SK-N-SH treated with all-trans-retinoic acid at 6 μM for 48 hours (cell line): ENCODE measurements at regions not wholly inside any gene's neighbourhood (a gene's known extent, or its start where the extent isn't known, plus 50 kb on each side); places are given as distances from the start of the nearest gene placed in this dataset.

Experiments
- ATAC-seq: fragments of 200-7000 bp; cut with Tn5 transposase; 3 replicates; pipeline ENCODE4 v1.9.1; 2020; ENCODE audit warnings: mild to moderate bottlenecking, moderate library complexity
- ARNTL ChIP-seq: fragments of 450-650 bp; formaldehyde crosslinking; IDR thresholded peaks from 2 replicates; pipeline ENCODE4 v1.5.0; 2020; ENCODE audit warnings: low read depth, mild to moderate bottlenecking, moderate library complexity, borderline replicate concordance
- BACH2 ChIP-seq: fragments of 250-450 bp; sonication (Bioruptor Pico); IDR thresholded peaks from 2 replicates; pipeline ENCODE4 v1.9.0; 2021; ENCODE audit warnings: mild to moderate bottlenecking, borderline replicate concordance
- CSDC2 ChIP-seq: fragments of 250-450 bp; sonication (Bioruptor Pico); IDR thresholded peaks from 2 replicates; pipeline ENCODE4 v1.5.0; 2020; ENCODE audit warnings: mild to moderate bottlenecking, moderate library complexity
- ESRRG ChIP-seq: fragments of 250-450 bp; sonication (Bioruptor Pico); IDR thresholded peaks from 2 replicates; pipeline ENCODE4 v1.6.1; 2021; ENCODE audit warnings: mild to moderate bottlenecking
- GLIS3 ChIP-seq: fragments of 250-450 bp; sonication (Bioruptor Pico); IDR thresholded peaks from 2 replicates; pipeline ENCODE4 v1.5.0; 2020; ENCODE audit warnings: mild to moderate bottlenecking, moderate library complexity
- ISL1 ChIP-seq: fragments of 250-450 bp; sonication (Bioruptor Pico); IDR thresholded peaks from 2 replicates; pipeline ENCODE4 v2.1.2; 2022; ENCODE audit warnings: mild to moderate bottlenecking, moderate library complexity
- OSR1 ChIP-seq: fragments of 250-450 bp; sonication (Bioruptor Pico); IDR thresholded peaks from 2 replicates; pipeline ENCODE4 v1.8.0; 2022; ENCODE audit warnings: moderate library complexity, mild to moderate bottlenecking, inconsistent platforms
- PATZ1 ChIP-seq: fragments of 250-450 bp; sonication (Bioruptor Pico); IDR thresholded peaks from 2 replicates; pipeline ENCODE4 v1.8.0; 2020; ENCODE audit warnings: mild to moderate bottlenecking, moderate library complexity, borderline replicate concordance
- PPARA ChIP-seq: fragments of 250-450 bp; sonication (Bioruptor Pico); IDR thresholded peaks from 2 replicates; pipeline ENCODE4 v1.5.0; 2020; ENCODE audit warnings: mild to moderate bottlenecking, borderline replicate concordance
- RARB ChIP-seq: fragments of 250-450 bp; sonication (Bioruptor Pico); IDR thresholded peaks from 2 replicates; pipeline ENCODE4 v1.8.0; 2021; ENCODE audit warnings: mild to moderate bottlenecking, moderate library complexity
- SNAI2 ChIP-seq: fragments of 250-450 bp; sonication (Bioruptor Pico); IDR thresholded peaks from 2 replicates; pipeline ENCODE4 v1.5.0; 2020; ENCODE audit warnings: mild to moderate bottlenecking, moderate library complexity
- TCF4 ChIP-seq: fragments of 250-450 bp; sonication (Bioruptor Pico); IDR thresholded peaks from 2 replicates; pipeline ENCODE4 v1.8.0; 2021; ENCODE audit warnings: mild to moderate bottlenecking, moderate library complexity, borderline replicate concordance
- TOX ChIP-seq: fragments of 250-450 bp; sonication (Bioruptor Pico); IDR thresholded peaks from 2 replicates; pipeline ENCODE4 v1.8.0; 2021; ENCODE audit warnings: mild to moderate bottlenecking, moderate library complexity, borderline replicate concordance
- ZC3H10 ChIP-seq: fragments of 250-450 bp; sonication (Bioruptor Pico); IDR thresholded peaks from 2 replicates; pipeline ENCODE4 v1.5.1; 2021; ENCODE audit warnings: mild to moderate bottlenecking, moderate library complexity
- ZFP3 ChIP-seq: fragments of 250-450 bp; sonication (Bioruptor Pico); IDR thresholded peaks from 2 replicates; pipeline ENCODE4 v1.5.0; 2020; ENCODE audit warnings: mild to moderate bottlenecking, moderate library complexity
- ZFP30 ChIP-seq: fragments of 450-650 bp; formaldehyde crosslinking; IDR thresholded peaks from 2 replicates; pipeline ENCODE4 v1.5.0; 2022; ENCODE audit warnings: mild to moderate bottlenecking, moderate library complexity
- ZNF8 ChIP-seq: fragments of 450-650 bp; formaldehyde crosslinking; IDR thresholded peaks from 2 replicates; pipeline ENCODE4 v1.5.0; 2020; ENCODE audit warnings: mild to moderate bottlenecking, moderate library complexity
- TF ChIP-seq, protein P1 (sequence below): fragments of 250-450 bp; sonication (Bioruptor Pico); IDR thresholded peaks from 2 replicates; pipeline ENCODE4 v1.5.1; 2020; ENCODE audit warnings: low read depth, mild to moderate bottlenecking, moderate library complexity
- TF ChIP-seq, protein P2 (sequence below): fragments of 250-450 bp; sonication (Bioruptor Pico); IDR thresholded peaks from 2 replicates; pipeline ENCODE4 v1.5.1; 2021; ENCODE audit warnings: mild to moderate bottlenecking, moderate library complexity
- TF ChIP-seq, protein P3 (sequence below): fragments of 250-450 bp; sonication (Bioruptor Pico); IDR thresholded peaks from 2 replicates; pipeline ENCODE4 v1.8.0; 2021; ENCODE audit warnings: low read depth, mild to moderate bottlenecking, moderate library complexity, borderline replicate concordance
- TF ChIP-seq, protein P4 (sequence below): fragments of 250-450 bp; sonication (Bioruptor Pico); IDR thresholded peaks from 2 replicates; pipeline ENCODE4 v1.5.0; 2020; ENCODE audit warnings: mild to moderate bottlenecking, moderate library complexity

GRCh38 chr16:79283578-79283977, 317.0 kb downstream of the MAF start (continued):
- TF ChIP-seq PATZ1 (no peak), ZFP30 (CRISPR knock-in tag) (no peak), ISL1 (CRISPR knock-in tag) (no peak), ZC3H10 (CRISPR knock-in tag) (no peak)
- TF ChIP-seq, protein P1, sequence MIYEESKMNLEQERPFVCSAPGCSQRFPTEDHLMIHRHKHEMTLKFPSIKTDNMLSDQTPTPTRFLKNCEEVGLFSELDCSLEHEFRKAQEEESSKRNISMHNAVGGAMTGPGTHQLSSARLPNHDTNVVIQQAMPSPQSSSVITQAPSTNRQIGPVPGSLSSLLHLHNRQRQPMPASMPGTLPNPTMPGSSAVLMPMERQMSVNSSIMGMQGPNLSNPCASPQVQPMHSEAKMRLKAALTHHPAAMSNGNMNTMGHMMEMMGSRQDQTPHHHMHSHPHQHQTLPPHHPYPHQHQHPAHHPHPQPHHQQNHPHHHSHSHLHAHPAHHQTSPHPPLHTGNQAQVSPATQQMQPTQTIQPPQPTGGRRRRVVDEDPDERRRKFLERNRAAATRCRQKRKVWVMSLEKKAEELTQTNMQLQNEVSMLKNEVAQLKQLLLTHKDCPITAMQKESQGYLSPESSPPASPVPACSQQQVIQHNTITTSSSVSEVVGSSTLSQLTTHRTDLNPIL (CRISPR knock-in tag) = no peak

DNA sequence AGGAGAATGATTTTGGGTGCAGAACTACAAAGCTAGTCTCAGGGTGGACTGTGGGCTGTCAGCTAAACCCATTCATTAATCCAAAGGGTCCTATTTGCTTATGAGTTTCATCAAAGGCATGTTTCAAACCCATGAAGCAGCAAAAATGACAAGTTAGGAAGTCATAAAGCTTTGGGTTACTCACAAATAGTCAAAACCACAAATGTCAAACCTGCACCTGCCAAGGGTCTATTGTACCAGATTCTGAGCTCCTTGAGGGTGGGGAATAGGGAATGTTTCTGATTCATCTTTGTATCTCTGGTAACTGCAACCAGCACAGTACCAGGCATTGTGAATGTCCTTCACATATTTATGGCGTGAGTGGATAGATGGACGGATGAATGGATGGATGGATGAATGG, 317.7 kb downstream of the MAF start:
- no peak for TF ChIP-seq OSR1 (CRISPR knock-in tag)
- no peak for TF ChIP-seq CSDC2
- TF ChIP-seq, all 23 proteins: peak for 0
- no peak for ATAC-seq

GRCh38 chr16:79278506-79278905, 322.0 kb downstream of the MAF start:
- TF ChIP-seq BACH2 (no peak), GLIS3 (no peak), CSDC2 (no peak), TCF4 (CRISPR knock-in tag) (no peak), OSR1 (CRISPR knock-in tag) (no peak), ZNF8 (no peak), ARNTL (CRISPR knock-in tag) (no peak), TOX (CRISPR knock-in tag) (no peak), ZC3H10 (CRISPR knock-in tag) (no peak), ESRRG (CRISPR knock-in tag) (no peak), ISL1 (CRISPR knock-in tag) (no peak)
- TF ChIP-seq, protein P2, sequence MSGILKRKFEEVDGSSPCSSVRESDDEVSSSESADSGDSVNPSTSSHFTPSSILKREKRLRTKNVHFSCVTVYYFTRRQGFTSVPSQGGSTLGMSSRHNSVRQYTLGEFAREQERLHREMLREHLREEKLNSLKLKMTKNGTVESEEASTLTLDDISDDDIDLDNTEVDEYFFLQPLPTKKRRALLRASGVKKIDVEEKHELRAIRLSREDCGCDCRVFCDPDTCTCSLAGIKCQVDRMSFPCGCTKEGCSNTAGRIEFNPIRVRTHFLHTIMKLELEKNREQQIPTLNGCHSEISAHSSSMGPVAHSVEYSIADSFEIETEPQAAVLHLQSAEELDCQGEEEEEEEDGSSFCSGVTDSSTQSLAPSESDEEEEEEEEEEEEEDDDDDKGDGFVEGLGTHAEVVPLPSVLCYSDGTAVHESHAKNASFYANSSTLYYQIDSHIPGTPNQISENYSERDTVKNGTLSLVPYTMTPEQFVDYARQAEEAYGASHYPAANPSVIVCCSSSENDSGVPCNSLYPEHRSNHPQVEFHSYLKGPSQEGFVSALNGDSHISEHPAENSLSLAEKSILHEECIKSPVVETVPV (CRISPR knock-in tag) = no peak
- TF ChIP-seq, protein P1 (CRISPR knock-in tag) = no peak
- TF ChIP-seq, protein P3, sequence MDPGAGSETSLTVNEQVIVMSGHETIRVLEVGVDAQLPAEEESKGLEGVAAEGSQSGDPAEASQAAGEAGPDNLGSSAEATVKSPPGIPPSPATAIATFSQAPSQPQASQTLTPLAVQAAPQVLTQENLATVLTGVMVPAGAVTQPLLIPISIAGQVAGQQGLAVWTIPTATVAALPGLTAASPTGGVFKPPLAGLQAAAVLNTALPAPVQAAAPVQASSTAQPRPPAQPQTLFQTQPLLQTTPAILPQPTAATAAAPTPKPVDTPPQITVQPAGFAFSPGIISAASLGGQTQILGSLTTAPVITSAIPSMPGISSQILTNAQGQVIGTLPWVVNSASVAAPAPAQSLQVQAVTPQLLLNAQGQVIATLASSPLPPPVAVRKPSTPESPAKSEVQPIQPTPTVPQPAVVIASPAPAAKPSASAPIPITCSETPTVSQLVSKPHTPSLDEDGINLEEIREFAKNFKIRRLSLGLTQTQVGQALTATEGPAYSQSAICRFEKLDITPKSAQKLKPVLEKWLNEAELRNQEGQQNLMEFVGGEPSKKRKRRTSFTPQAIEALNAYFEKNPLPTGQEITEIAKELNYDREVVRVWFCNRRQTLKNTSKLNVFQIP (CRISPR knock-in tag) = no peak
- ATAC-seq = no peak

- no peak for ATAC-seq
- no peak for TF ChIP-seq ZFP3 (CRISPR knock-in tag)
- no peak for TF ChIP-seq TCF4 (CRISPR knock-in tag)
- TF ChIP-seq RARB = no peak
- TF ChIP-seq ZNF8 = no peak
- TF ChIP-seq, protein P4, sequence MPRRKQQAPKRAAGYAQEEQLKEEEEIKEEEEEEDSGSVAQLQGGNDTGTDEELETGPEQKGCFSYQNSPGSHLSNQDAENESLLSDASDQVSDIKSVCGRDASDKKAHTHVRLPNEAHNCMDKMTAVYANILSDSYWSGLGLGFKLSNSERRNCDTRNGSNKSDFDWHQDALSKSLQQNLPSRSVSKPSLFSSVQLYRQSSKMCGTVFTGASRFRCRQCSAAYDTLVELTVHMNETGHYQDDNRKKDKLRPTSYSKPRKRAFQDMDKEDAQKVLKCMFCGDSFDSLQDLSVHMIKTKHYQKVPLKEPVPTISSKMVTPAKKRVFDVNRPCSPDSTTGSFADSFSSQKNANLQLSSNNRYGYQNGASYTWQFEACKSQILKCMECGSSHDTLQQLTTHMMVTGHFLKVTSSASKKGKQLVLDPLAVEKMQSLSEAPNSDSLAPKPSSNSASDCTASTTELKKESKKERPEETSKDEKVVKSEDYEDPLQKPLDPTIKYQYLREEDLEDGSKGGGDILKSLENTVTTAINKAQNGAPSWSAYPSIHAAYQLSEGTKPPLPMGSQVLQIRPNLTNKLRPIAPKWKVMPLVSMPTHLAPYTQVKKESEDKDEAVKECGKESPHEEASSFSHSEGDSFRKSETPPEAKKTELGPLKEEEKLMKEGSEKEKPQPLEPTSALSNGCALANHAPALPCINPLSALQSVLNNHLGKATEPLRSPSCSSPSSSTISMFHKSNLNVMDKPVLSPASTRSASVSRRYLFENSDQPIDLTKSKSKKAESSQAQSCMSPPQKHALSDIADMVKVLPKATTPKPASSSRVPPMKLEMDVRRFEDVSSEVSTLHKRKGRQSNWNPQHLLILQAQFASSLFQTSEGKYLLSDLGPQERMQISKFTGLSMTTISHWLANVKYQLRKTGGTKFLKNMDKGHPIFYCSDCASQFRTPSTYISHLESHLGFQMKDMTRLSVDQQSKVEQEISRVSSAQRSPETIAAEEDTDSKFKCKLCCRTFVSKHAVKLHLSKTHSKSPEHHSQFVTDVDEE (CRISPR knock-in tag) = no peak
- TF ChIP-seq PATZ1 = no peak
- no peak for TF ChIP-seq PPARA (CRISPR knock-in tag)
- TF ChIP-seq, protein P2 (CRISPR knock-in tag) = no peak
- no peak for TF ChIP-seq CSDC2
- TF ChIP-seq SNAI2 (CRISPR knock-in tag) = no peak
- TF ChIP-seq TOX (CRISPR knock-in tag) = no peak
- TF ChIP-seq ISL1 (CRISPR knock-in tag) = no peak
- no peak for TF ChIP-seq BACH2
These were observed 324.0 kb downstream of the MAF start for GRCh38 chr16:79276501-79276900.
